ENCODE measurements at regions not wholly inside any gene's neighbourhood (a gene's known extent, or its start where the extent isn't known, plus 50 kb on each side); places are given as distances from the start of the nearest gene placed in this dataset.

- no peak for TF ChIP-seq CTCF (conservative IDR thresholded peaks at IDR 0.05; ENCODE audit: low read length)
- TF ChIP-seq EZH2phosphoT487 (IDR thresholded peaks at IDR 0.05; ENCODE audit: borderline replicate concordance) = no peak
Measured at GRCh38 chr12:25887367-25887766, 71.1 kb upstream of the RASSF8 start.

Data from Loucy (cell line).